ENCODE measurements at regions not wholly inside any gene's neighbourhood (a gene's known extent, or its start where the extent isn't known, plus 50 kb on each side); places are given as distances from the start of the nearest gene placed in this dataset.

GRCh38 chrX:94814216-94814615, 1140.2 kb downstream of the FAM133A start:
- WGBS (ENCODE audit: insufficient coverage), result no CpG with 5 or more reads among the region's 1 CpG
- Mint-ChIP-seq H3K4me1 (no peaks in the 10 kb centered on the region), H3K36me3 (no peaks in the 10 kb centered on the region)

GRCh38 chrX:94830717-94831116, 1156.7 kb downstream of the FAM133A start:
- no peak overlapping the region for H3K4me3 Mint-ChIP-seq
- Histone ChIP-seq H4K20me1 (ENCODE audit: insufficient read depth, low read length) (no peaks in the 10 kb centered on the region), H3K4me3 (replicated peaks in 1 of 3; ENCODE audit: low read depth in 2 of 3, low read length in 3 of 3) (no peak overlapping the region), H3K27ac (ENCODE audit: low read depth in 1 of 2, low read length in 2 of 2) (no peak overlapping the region), H3K9ac (ENCODE audit: insufficient read depth, low read length, poor library complexity, severe bottlenecking) (no peak overlapping the region), H3K4me1 (ENCODE audit: control insufficient read depth in 1 of 2, insufficient read depth in 2 of 2, low read length in 2 of 2) (no peaks in the 10 kb centered on the region), H3K36me3 (replicated peaks in 1 of 2; ENCODE audit: control insufficient read depth in 1 of 2, insufficient read depth in 2 of 2, low read length in 2 of 2) (no peaks in the 10 kb centered on the region), H3K27me3 (ENCODE audit: control insufficient read depth in 2 of 2, insufficient read depth in 2 of 2, low read length in 2 of 2) (no peaks in the 10 kb centered on the region), H3K79me2 (ENCODE audit: insufficient read depth, low read length) (no peaks in the 10 kb centered on the region), H2AFZ (ENCODE audit: insufficient read depth, low read depth, low read length, poor library complexity, severe bottlenecking) (no peak overlapping the region), H3K9me3 (replicated peaks in 1 of 2; ENCODE audit: control insufficient read depth in 1 of 2, insufficient read depth in 1 of 2, low read length in 2 of 2) (no peaks in the 10 kb centered on the region), H3K4me2 (replicated peaks; ENCODE audit: extremely low read depth, low read length, poor library complexity, severe bottlenecking) (no peak overlapping the region)
- H3K9me3 Mint-ChIP-seq, result no peaks in the 10 kb centered on the region
- intact Hi-C loops (cut with micrococcal nuclease), result no loop called here
- no peak overlapping the region for H3K27ac Mint-ChIP-seq
- no CpG with 5 or more reads among the region's 2 CpGs for WGBS (ENCODE audit: insufficient coverage)
- no peaks in the 10 kb centered on the region for H3K27me3 Mint-ChIP-seq (ENCODE audit: low read depth in 3 of 3)
- no peaks in the 10 kb centered on the region for H3K36me3 Mint-ChIP-seq
- TF ChIP-seq, protein P1, sequence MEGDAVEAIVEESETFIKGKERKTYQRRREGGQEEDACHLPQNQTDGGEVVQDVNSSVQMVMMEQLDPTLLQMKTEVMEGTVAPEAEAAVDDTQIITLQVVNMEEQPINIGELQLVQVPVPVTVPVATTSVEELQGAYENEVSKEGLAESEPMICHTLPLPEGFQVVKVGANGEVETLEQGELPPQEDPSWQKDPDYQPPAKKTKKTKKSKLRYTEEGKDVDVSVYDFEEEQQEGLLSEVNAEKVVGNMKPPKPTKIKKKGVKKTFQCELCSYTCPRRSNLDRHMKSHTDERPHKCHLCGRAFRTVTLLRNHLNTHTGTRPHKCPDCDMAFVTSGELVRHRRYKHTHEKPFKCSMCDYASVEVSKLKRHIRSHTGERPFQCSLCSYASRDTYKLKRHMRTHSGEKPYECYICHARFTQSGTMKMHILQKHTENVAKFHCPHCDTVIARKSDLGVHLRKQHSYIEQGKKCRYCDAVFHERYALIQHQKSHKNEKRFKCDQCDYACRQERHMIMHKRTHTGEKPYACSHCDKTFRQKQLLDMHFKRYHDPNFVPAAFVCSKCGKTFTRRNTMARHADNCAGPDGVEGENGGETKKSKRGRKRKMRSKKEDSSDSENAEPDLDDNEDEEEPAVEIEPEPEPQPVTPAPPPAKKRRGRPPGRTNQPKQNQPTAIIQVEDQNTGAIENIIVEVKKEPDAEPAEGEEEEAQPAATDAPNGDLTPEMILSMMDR (IDR thresholded peaks at IDR 0.05), result no peak
- no peaks in the 10 kb centered on the region for H3K4me1 Mint-ChIP-seq
- no peak for DNase-seq

More at GRCh38 chrX:94814216-94814615, 1140.2 kb downstream of the FAM133A start:
- Histone ChIP-seq H3K79me2 (ENCODE audit: insufficient read depth, low read length) (no peaks in the 10 kb centered on the region), H3K27ac (ENCODE audit: low read depth in 1 of 2, low read length in 2 of 2) (no peak overlapping the region), H3K4me3 (replicated peaks in 1 of 3; ENCODE audit: low read depth in 2 of 3, low read length in 3 of 3) (no peak overlapping the region), H3K9me3 (replicated peaks in 1 of 2; ENCODE audit: control insufficient read depth in 1 of 2, insufficient read depth in 1 of 2, low read length in 2 of 2) (no peaks in the 10 kb centered on the region), H3K27me3 (ENCODE audit: control insufficient read depth in 2 of 2, insufficient read depth in 2 of 2, low read length in 2 of 2) (no peaks in the 10 kb centered on the region), H3K4me1 (ENCODE audit: control insufficient read depth in 1 of 2, insufficient read depth in 2 of 2, low read length in 2 of 2) (no peaks in the 10 kb centered on the region), H3K9ac (ENCODE audit: insufficient read depth, low read length, poor library complexity, severe bottlenecking) (no peak overlapping the region), H4K20me1 (ENCODE audit: insufficient read depth, low read length) (no peaks in the 10 kb centered on the region), H3K36me3 (replicated peaks in 1 of 2; ENCODE audit: control insufficient read depth in 1 of 2, insufficient read depth in 2 of 2, low read length in 2 of 2) (no peaks in the 10 kb centered on the region), H3K4me2 (replicated peaks; ENCODE audit: extremely low read depth, low read length, poor library complexity, severe bottlenecking) (no peak overlapping the region), H2AFZ (ENCODE audit: insufficient read depth, low read depth, low read length, poor library complexity, severe bottlenecking) (no peak overlapping the region)
- Mint-ChIP-seq H3K9me3 (peaks cover 0 to 2% (median 0%) of the 10 kb centered on the region in 7 donors), H3K4me3 (no peak overlapping the region), H3K27me3 (ENCODE audit: low read depth in 3 of 3) (peaks cover 0 to 4% (median 0%) of the 10 kb centered on the region in 3 donors), H3K27ac (no peak overlapping the region)
- intact Hi-C loops (cut with micrococcal nuclease), result no loop called here
- TF ChIP-seq, protein P1 (IDR thresholded peaks at IDR 0.05), result no peak
- no peak for DNase-seq

Measured in CD14-positive monocyte (primary cell).